ENCODE measurements at regions not wholly inside any gene's neighbourhood (a gene's known extent, or its start where the extent isn't known, plus 50 kb on each side); places are given as distances from the start of the nearest gene placed in this dataset.
"Not testable (repeated sequence)": the region's sequence is repeated elsewhere in the genome, so short reads cannot be mapped to it uniquely, and the experiment has no call there.

GRCh38 chr3:166005126-166005525 lies 167.9 kb upstream of the BCHE start:
- DNase-seq, result no peak

- DNase-seq, result no peak
These were observed 157.1 kb upstream of the BCHE start for GRCh38 chr3:165994293-165994692.

- DNase-seq, result no peak
These were observed 147.4 kb upstream of the BCHE start for GRCh38 chr3:165984589-165984988.

GRCh38 chr3:165983284-165983683 lies 146.1 kb upstream of the BCHE start:
- DNase-seq, result no peak

GRCh38 chr3:165981318-165981717 lies 144.1 kb upstream of the BCHE start:
- no peak for DNase-seq

GRCh38 chr3:165960825-165961224 lies 123.6 kb upstream of the BCHE start:
- not testable (repeated sequence) for DNase-seq

GRCh38 chr3:165954171-165954570 lies 116.9 kb upstream of the BCHE start:
- no peak for DNase-seq

GRCh38 chr3:165946360-165946759 lies 109.1 kb upstream of the BCHE start:
- DNase-seq, result no peak

GRCh38 chr3:165938986-165939540 lies 101.8 kb upstream of the BCHE start:
- DNase-seq, result no peak

- not testable (repeated sequence) for DNase-seq
These were observed 98.9 kb upstream of the BCHE start for GRCh38 chr3:165936081-165936480.

GRCh38 chr3:165924301-165924791 lies 87.1 kb upstream of the BCHE start:
- not testable (repeated sequence) for DNase-seq

GRCh38 chr3:165920984-165921383 lies 83.8 kb upstream of the BCHE start:
- no peak for DNase-seq

- no peak for DNase-seq
These were observed 82.1 kb upstream of the BCHE start for GRCh38 chr3:165919284-165919683.

GRCh38 chr3:165918657-165918979 lies 81.4 kb upstream of the BCHE start:
- DNase-seq, result no peak

GRCh38 chr3:165917938-165918656 lies 80.9 kb upstream of the BCHE start:
- DNase-seq, result not testable (repeated sequence)

GRCh38 chr3:165915104-165915503 lies 77.9 kb upstream of the BCHE start:
- DNase-seq, result not testable (repeated sequence)

GRCh38 chr3:165903885-165904630 lies 66.8 kb upstream of the BCHE start:
- DNase-seq, result no peak

- no peak for DNase-seq
These were observed 61.8 kb upstream of the BCHE start for GRCh38 chr3:165899066-165899465.

GRCh38 chr3:165897137-165897536 lies 59.9 kb upstream of the BCHE start:
- no peak for DNase-seq

- no peak for DNase-seq
These were observed 58.7 kb upstream of the BCHE start for GRCh38 chr3:165895919-165896318.

- no peak for DNase-seq
These were observed 55.3 kb upstream of the BCHE start for GRCh38 chr3:165892565-165892964.

Data from NCI-H1048 (cell line).